ENCODE measurements at regions not wholly inside any gene's neighbourhood (a gene's known extent, or its start where the extent isn't known, plus 50 kb on each side); places are given as distances from the start of the nearest gene placed in this dataset.

DNA sequence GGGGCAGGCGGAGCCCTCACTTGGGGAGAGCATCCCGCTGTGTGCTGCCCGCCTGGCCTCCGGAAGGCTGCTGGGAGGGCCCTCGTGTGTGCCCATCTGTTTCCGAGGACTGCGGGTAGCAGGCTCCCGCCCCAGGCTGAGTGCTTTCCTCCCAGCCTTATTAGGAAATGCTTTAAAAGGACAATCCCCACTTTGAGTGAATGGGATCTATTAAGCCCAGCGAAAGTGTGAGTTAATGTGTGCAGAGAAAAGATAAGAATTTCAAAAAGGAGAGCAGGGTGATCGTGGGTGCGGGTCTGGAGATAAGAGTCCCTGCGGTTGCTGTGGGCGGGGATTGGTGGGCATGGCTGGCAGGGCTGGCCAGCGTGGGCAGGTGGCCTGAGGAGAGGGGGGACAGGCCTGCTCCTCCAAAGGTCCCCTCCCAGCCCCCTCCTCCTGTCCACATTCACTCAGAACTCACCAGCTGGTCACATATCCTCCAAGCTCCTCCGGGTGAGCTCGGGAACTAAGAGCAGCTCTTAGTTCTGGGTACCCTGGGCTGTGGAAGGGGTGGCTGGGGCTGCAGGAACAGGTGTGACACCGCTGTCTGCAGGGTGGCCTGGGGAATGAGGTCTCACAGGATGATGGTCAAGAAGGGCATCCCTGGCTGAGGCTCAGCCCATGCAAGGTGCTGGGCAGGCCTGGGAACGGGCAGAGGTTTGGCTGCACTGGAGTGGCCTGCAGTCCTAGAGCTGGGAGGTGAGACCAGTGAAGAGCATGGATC lies 1260.3 kb downstream of the BRD1 start:
- no peak for DNase-seq

GRCh38 chr22:48566741-48567140 lies 1260.9 kb downstream of the BRD1 start:
- DNase-seq = no peak

- no peak for DNase-seq
Observed at GRCh38 chr22:48565901-48566501, 1261.7 kb downstream of the BRD1 start.

GRCh38 chr22:48564995-48565394 lies 1262.7 kb downstream of the BRD1 start:
- no peak for DNase-seq

GRCh38 chr22:48563966-48564330 lies 1263.7 kb downstream of the BRD1 start:
- DNase-seq = no peak

- no peak for DNase-seq
Observed at GRCh38 chr22:48563118-48563965, 1264.3 kb downstream of the BRD1 start.

GRCh38 chr22:48561676-48562075 lies 1266.0 kb downstream of the BRD1 start:
- DNase-seq = no peak

DNA sequence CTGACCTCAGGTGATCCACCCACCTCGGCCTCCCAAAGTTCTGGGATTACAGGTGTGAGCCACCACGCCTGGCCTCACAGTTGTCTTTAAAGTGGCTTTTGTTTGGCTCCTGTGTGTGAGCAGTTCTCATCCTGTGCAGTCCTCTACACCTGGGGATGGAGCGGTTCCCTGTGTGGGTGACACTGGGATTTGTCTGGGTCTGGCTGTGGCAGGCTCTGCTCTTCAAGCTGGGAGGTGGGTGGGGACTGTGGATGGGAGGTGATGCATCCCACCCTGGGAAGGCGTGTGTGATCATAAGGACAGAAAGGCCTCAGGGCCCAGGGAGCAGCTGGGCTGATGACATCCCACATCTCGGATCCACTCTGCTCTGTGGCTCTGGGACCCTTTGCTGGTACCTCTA lies 1266.8 kb downstream of the BRD1 start:
- DNase-seq = no peak

GRCh38 chr22:48560389-48560751 lies 1267.3 kb downstream of the BRD1 start:
- no peak for DNase-seq

DNA sequence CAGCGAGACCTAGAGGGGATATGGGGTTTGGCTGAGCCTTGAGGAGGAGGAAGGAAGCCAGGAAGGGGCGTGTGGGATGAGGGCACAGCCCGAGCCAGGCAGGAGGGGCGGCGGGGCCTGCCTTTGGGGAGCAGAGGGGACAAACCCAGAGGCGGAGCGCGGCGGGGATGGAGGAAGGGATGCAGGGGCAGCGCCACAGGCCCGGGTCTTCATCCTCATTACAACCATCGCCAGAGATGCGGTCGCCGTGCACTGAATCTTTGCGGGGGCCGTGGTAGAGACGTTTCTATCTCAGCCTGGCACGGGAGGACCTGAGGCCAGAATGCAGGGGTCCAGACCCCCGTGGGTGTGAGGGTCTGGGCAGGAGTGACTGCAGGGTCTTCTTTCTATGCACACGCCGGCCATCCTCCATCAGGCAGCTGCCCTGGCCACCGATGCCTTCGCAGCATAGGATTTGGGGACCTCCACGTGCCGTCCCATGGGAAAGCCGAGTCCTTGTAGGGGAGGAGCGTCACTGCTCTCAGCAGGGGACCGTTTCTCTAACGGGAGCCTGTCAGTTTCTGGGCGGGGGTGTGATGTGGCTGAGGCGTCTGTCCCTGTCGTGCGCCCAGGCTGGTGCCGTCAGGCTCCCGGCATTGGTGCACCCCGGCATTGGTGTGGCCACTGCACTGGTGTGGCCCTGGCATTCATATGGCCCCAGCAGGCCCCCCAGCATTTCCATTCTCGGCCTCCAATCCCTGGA lies 1267.9 kb downstream of the BRD1 start:
- DNase-seq = no peak

DNA sequence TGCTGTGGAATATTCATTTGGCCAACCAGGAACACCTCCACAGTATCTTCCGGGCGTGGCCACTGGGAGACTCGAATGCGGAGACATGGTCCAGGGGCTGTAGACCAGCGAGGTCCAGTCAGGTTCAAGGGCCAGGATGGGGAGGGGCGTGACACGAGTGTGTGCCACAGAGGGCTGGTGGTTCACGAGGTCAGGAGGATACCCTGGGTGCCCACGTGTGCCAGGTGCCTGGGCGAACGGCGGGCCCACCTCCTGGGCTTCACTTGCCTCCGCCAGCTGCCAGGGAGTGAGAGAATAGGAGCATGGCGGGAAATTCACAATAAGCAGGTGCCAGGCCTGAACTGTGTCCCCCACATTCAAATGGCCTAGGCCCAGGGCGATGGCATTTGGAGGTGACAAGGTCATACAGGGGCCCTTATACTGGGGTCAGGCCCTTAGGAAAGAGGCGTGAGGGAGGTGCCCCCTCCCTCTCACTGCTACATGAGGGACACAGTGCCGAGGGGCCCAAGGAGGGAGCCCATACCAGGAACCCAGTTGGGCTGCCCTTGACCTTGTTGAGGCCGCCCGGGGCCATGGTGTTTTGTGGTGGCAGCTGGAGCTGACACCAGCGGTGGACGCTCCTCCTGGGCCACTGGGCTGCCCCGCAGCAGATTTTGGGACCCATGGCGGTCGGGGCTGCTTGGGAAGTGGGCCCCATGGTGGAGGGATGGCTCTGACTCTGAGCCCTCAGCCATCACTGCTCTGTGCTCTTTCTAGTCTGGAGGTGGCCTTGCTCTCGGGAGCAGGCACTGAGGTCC lies 1268.9 kb downstream of the BRD1 start:
- DNase-seq = no peak

GRCh38 chr22:48558016-48558415 lies 1269.7 kb downstream of the BRD1 start:
- no peak for DNase-seq

DNA sequence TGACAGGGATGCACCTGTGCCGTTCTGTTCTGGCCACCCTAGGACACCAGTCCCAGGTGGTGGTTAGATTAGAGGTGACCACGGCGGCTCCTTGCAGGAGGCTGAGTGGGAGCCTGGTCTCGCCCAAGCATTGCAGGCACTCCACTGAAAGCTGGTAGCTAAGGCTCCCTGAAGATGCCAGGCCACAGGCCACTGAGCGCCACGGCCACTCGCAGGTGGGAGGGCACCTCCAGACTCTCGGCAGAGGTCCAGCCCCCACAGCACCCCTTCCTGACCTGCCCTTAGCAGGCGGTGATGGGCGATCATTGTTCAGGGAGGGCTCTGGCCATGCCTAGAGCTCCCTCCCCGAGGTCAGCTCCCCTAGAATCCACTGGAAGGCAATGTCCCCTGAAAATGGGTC lies 1270.2 kb downstream of the BRD1 start:
- no peak for DNase-seq

- no peak for DNase-seq
Observed at GRCh38 chr22:48556751-48557150, 1270.9 kb downstream of the BRD1 start.

GRCh38 chr22:48556222-48556621 lies 1271.5 kb downstream of the BRD1 start:
- no peak for DNase-seq

- no peak for DNase-seq
Observed at GRCh38 chr22:48555606-48556005, 1272.1 kb downstream of the BRD1 start.

GRCh38 chr22:48554893-48555572 lies 1272.6 kb downstream of the BRD1 start:
- DNase-seq = no peak

GRCh38 chr22:48553694-48554308 lies 1273.9 kb downstream of the BRD1 start:
- no peak for DNase-seq

DNA sequence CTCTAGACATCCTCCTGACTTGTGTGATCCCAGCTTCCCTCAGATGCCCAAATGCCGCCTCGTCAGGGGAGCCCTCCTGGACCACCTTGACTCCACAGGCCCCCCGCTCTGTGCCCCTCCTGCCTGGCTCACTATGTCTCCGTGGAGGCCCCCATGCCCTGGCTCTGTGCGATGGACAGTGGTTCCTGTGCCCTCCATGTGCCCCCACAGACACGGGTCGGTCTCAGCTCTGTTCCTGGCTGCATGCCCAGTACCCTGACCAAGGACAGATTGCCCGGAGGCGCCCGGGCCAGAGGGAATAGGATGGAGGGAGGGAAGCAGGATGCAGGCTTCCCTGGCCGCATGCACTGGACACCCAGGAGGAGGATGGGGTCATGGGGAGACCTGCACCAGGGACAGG lies 1274.6 kb downstream of the BRD1 start:
- DNase-seq = no peak

DNA sequence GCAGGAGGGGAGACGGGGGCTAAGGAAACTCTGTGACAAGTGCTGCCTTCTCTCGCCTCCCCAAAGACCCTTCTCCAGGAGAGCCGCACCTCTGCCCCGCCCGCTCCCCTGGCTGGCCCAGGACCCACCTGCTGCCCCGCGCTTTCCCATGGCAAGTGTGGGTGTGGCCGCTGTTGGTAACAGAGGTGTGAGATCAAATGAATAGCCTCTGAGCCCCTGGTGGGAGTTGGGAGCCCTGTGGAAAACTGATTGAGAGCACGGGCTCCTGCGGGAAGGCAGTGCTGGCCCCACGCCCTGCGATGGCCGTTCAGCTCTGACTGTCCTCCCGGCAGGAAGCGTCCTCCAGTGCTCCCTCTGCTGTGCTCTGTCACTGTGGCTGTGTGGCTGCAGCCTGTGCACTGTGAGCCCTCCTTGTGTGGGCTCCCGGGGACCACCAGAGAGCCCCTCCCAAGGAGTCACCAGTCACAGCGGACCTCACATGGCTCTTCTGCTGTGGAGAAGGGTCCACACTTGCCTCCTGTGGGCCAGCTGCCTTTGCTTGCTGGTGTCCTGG lies 1275.9 kb downstream of the BRD1 start:
- no peak for DNase-seq

GRCh38 chr22:48551061-48551460 lies 1276.6 kb downstream of the BRD1 start:
- no peak for DNase-seq
